ENCODE measurements at regions not wholly inside any gene's neighbourhood (a gene's known extent, or its start where the extent isn't known, plus 50 kb on each side); places are given as distances from the start of the nearest gene placed in this dataset.

- Histone ChIP-seq H3K23ac (ENCODE audit: insufficient read length, low read depth, low read length) (no peak overlapping the region), H4K20me1 (ENCODE audit: control insufficient read depth, insufficient read depth, insufficient read length) (no peaks in the 10 kb centered on the region), H2BK15ac (ENCODE audit: low read depth, low read length) (no peak overlapping the region), H4K8ac (replicated peaks; ENCODE audit: insufficient read length, low read depth, low read length) (no peak overlapping the region), H4K91ac (ENCODE audit: insufficient read length, low read depth, low read length) (no peak overlapping the region), H3K79me2 (ENCODE audit: insufficient read depth, low read length) (peaks cover 2% of the 10 kb centered on the region; the same call in 1 of the 2 replicates), H3K4ac (ENCODE audit: low read depth, low read length) (no peak overlapping the region), H3K23me2 (ENCODE audit: insufficient read length, low read depth, low read length, poor library complexity, severe bottlenecking) (no peaks in the 10 kb centered on the region), H2AFZ (ENCODE audit: low read length) (no peak overlapping the region), H3K14ac (ENCODE audit: insufficient read depth, low read length) (no peak overlapping the region), H3K9me3 (ENCODE audit: control insufficient read depth, low read depth, low read length) (no peaks in the 10 kb centered on the region), H3T11ph (ENCODE audit: low read length) (no peak overlapping the region), H3K18ac (ENCODE audit: insufficient read length, low read depth, low read length) (no peak overlapping the region), H3K27ac (ENCODE audit: insufficient read length, low read depth, low read length) (no peak overlapping the region), H3K9ac (ENCODE audit: extremely low read depth, insufficient read length, low read length) (no peak overlapping the region), H3K27me3 (ENCODE audit: insufficient read depth, low read length) (no peaks in the 10 kb centered on the region), H3K4me2 (ENCODE audit: insufficient read depth, insufficient read length, low read length) (no peak overlapping the region), H4K5ac (ENCODE audit: insufficient read length, low read depth, low read length) (no peak overlapping the region), H3K79me1 (ENCODE audit: insufficient read depth, low read depth, low read length, poor library complexity, severe bottlenecking) (no peaks in the 10 kb centered on the region), H2BK120ac (ENCODE audit: low read depth, low read length, poor library complexity, severe bottlenecking) (no peak overlapping the region), H2BK5ac (ENCODE audit: insufficient read length, low read length) (no peak overlapping the region), H2AK5ac (ENCODE audit: insufficient read length, low read length) (no peak overlapping the region), H3K56ac (ENCODE audit: insufficient read length, low read depth, low read length) (no peak overlapping the region), H2BK12ac (ENCODE audit: insufficient read length, low read depth, low read length) (no peak overlapping the region), H3K4me1 (ENCODE audit: insufficient read depth, low read length) (no peaks in the 10 kb centered on the region), H2BK20ac (ENCODE audit: low read depth, low read length, poor library complexity, severe bottlenecking) (no peak overlapping the region)
- no peaks in the 10 kb centered on the region for H3K27me3 Mint-ChIP-seq (ENCODE audit: low read depth)
- no peaks in the 10 kb centered on the region for H3K9me3 Mint-ChIP-seq
- H3K4me1 Mint-ChIP-seq: peaks cover 14 to 15% of the 10 kb centered on the region in 2 experiments
- H3K27ac Mint-ChIP-seq: peak overlapping the region in 1 of 3 experiments; percentile 83; a peak in 2 of 7 replicates
- no CpG with 5 or more reads among the region's 1 CpG for WGBS (ENCODE audit: extremely low coverage, insufficient read length, low lambda C conversion rate)
- no peak for TF ChIP-seq CTCF (conservative IDR thresholded peaks at IDR 0.05)
- H3K36me3 Mint-ChIP-seq (ENCODE audit: insufficient read depth in 1 of 3, low read depth in 3 of 3): no peaks in the 10 kb centered on the region
- H3K4me3 Mint-ChIP-seq: no peak overlapping the region
- no peak for DNase-seq
Observed at GRCh38 chr18:27645929-27646328, 460.8 kb upstream of the CHST9 start.
